A549 (cell line): ENCODE measurements at regions not wholly inside any gene's neighbourhood (a gene's known extent, or its start where the extent isn't known, plus 50 kb on each side); places are given as distances from the start of the nearest gene placed in this dataset.

Source experiments
- ATAC-seq, 2 experiments: fragments of 200-7000 bp in 1 of 2; fragments of >200 bp in 1 of 2; cut with Nextera tagmentation in 1 of 2; cut with Tn5 transposase in 1 of 2; 3 replicates each; pipeline versions ENCODE4 v1.8.0 to v1.9.1; 2018 to 2020; ENCODE audit warnings: mild to moderate bottlenecking in 1 of 2, moderate library complexity in 1 of 2
- CTCF ChIA-PET: fragments of 300-600 bp; sonication (Branson Sonifier 250); formaldehyde crosslinking; extraction: SDS; loops from one replicate; lab custom pipeline; 2021; ENCODE audit warnings: antibody characterized with exemption, inconsistent platforms; lab: Yijun Ruan, JAX
- POLR2A ChIA-PET: fragments of 350-600 bp; formaldehyde crosslinking; extraction: SDS; loops from one replicate; lab custom pipeline; 2021; ENCODE audit warnings: antibody characterized with exemption, inconsistent platforms; lab: Yijun Ruan, JAX
- DNase-seq, 2 experiments: peaks; one replicate each; pipeline versions ENCODE4 v3.0.0 to v3.0.0-alpha.2; 2011 to 2016; ENCODE audit warnings: low read depth in 1 of 2, low spot score in 1 of 2
- FAIRE-seq: peaks from 2 replicates; lab custom pipeline; 2011; peaks lifted over from hg19 to GRCh38; lab: Jason Lieb, UNC
- H3K27ac ChIP-seq, 2 experiments: fragments of >200 bp; sonication (Bioruptor Twin); formaldehyde crosslinking; 3 replicates each; pipeline ENCODE4 v1.5.1; 2016 to 2017
- H3K4me1 ChIP-seq: fragments of >200 bp; sonication (Bioruptor Twin); formaldehyde crosslinking; 3 replicates; pipeline ENCODE4 v1.6.1; 2016
- H3K4me2 ChIP-seq: fragments of >200 bp; sonication (Bioruptor Twin); formaldehyde crosslinking; 3 replicates; pipeline ENCODE4 v1.6.1; 2016
- H3K4me3 ChIP-seq: fragments of >200 bp; sonication (Bioruptor Twin); formaldehyde crosslinking; 3 replicates; pipeline ENCODE4 v1.5.1; 2016
- H3K9me3 ChIP-seq: fragments of >200 bp; sonication (Bioruptor Twin); formaldehyde crosslinking; 3 replicates; pipeline ENCODE4 v1.6.1; 2016
- BHLHE40 ChIP-seq: IDR thresholded peaks from 2 replicates; pipeline ENCODE4 v1.6.1; 2012; ENCODE audit warnings: low read depth, low read length, inconsistent platforms
- CBX2 ChIP-seq: fragments of 200-600 bp; sonication (generic); IDR thresholded peaks from 2 replicates; pipeline ENCODE4 v1.6.1; 2016; ENCODE audit warnings: low read depth, mild to moderate bottlenecking, borderline replicate concordance
- EP300 ChIP-seq, 2 experiments: fragments of >200 bp; sonication (Bioruptor Twin); formaldehyde crosslinking; IDR thresholded peaks; 2 replicates in 1 of 2; 3 replicates in 1 of 2; pipeline ENCODE4 v1.6.1; 2016 to 2017
- FOSB ChIP-seq: fragments of 250-450 bp; sonication (Bioruptor Pico); IDR thresholded peaks from 2 replicates; pipeline ENCODE4 v1.5.0; 2020; ENCODE audit warnings: mild to moderate bottlenecking, moderate library complexity
- FOSL2 ChIP-seq, 2 experiments: fragments of 450-650 bp in 1 of 2; fragments of >200 bp in 1 of 2; sonication (Bioruptor Twin) in 1 of 2; formaldehyde crosslinking; IDR thresholded peaks; 2 replicates each; pipeline versions ENCODE4 v1.5.0 to v1.6.1; 2016 to 2020; ENCODE audit warnings: mild to moderate bottlenecking in 1 of 2, moderate library complexity in 1 of 2
- JUN ChIP-seq, 2 experiments: fragments of >200 bp; sonication (Bioruptor Twin); formaldehyde crosslinking; IDR thresholded peaks; 2 replicates in 1 of 2; 3 replicates in 1 of 2; pipeline ENCODE4 v1.6.1; 2016 to 2017
- JUNB ChIP-seq: fragments of >200 bp; sonication (Bioruptor Twin); formaldehyde crosslinking; IDR thresholded peaks from 2 replicates; pipeline ENCODE4 v1.6.1; 2016
- NFE2L2 ChIP-seq: fragments of 150-350 bp; conservative IDR thresholded peaks from 2 replicates; pipeline ENCODE4 v1.6.1; 2014; ENCODE audit warnings: low read length
- NPAS2 ChIP-seq: fragments of 250-450 bp; sonication (Bioruptor Pico); IDR thresholded peaks from 2 replicates; pipeline ENCODE4 v1.8.0; 2022; ENCODE audit warnings: mild to moderate bottlenecking, moderate library complexity, borderline replicate concordance
- RAD21 ChIP-seq, 2 experiments: fragments of >200 bp in 1 of 2; sonication (Bioruptor Twin) in 1 of 2; formaldehyde crosslinking in 1 of 2; IDR thresholded peaks in 1 of 2; conservative IDR thresholded peaks in 1 of 2; 2 replicates in 1 of 2; 3 replicates in 1 of 2; pipeline ENCODE4 v1.6.1; 2012 to 2018; ENCODE audit warnings: inconsistent platforms in 1 of 2
- RFX5 ChIP-seq: fragments of 450-650 bp; IDR thresholded peaks from 2 replicates; pipeline ENCODE4 v1.7.1; 2014; ENCODE audit warnings: antibody characterized with exemption, mild to moderate bottlenecking, moderate library complexity
- SREBF2 ChIP-seq: fragments of 450-650 bp; IDR thresholded peaks from 2 replicates; pipeline ENCODE4 v1.6.1; 2014; ENCODE audit warnings: mild to moderate bottlenecking, moderate library complexity
- TP53 ChIP-seq: fragments of 250-450 bp; sonication (Bioruptor Pico); IDR thresholded peaks from 2 replicates; pipeline ENCODE4 v1.5.0; 2021; ENCODE audit warnings: mild to moderate bottlenecking, moderate library complexity
- ZC3H11A ChIP-seq: fragments of 450-650 bp; IDR thresholded peaks from 2 replicates; pipeline ENCODE4 v1.6.1; 2014; ENCODE audit warnings: antibody characterized with exemption, mild to moderate bottlenecking
- ZFP36 ChIP-seq: fragments of 450-650 bp; IDR thresholded peaks from 2 replicates; pipeline ENCODE4 v1.6.1; 2014; ENCODE audit warnings: borderline replicate concordance; ENCODE audit not compliant: partially characterized antibody
- ZSCAN20 ChIP-seq: fragments of 250-450 bp; sonication (Bioruptor Pico); IDR thresholded peaks from 2 replicates; pipeline ENCODE4 v1.8.0; 2022; ENCODE audit warnings: mild to moderate bottlenecking, moderate library complexity
- WGBS: methylation state at CpG from one replicate; pipeline ENCODE4 v1.1.6; 2017; ENCODE audit errors: missing lambda C conversion rate; 5-methylcytosine and 5-hydroxymethylcytosine counted together
- TF ChIP-seq, protein P1 (sequence below): fragments of 150-350 bp; IDR thresholded peaks from 2 replicates; pipeline ENCODE4 v1.6.1; 2014; ENCODE audit warnings: low read depth, mild to moderate bottlenecking, low read length
- TF ChIP-seq, protein P2 (sequence below): IDR thresholded peaks from 2 replicates; pipeline ENCODE4 v1.6.1; 2012
- TF ChIP-seq, protein P3 (sequence below): fragments of >200 bp; sonication (Bioruptor Twin); formaldehyde crosslinking; IDR thresholded peaks from 2 replicates; pipeline ENCODE4 v1.6.1; 2016
- TF ChIP-seq, protein P4 (sequence below): IDR thresholded peaks from 2 replicates; pipeline ENCODE4 v1.6.1; 2012; ENCODE audit warnings: low read depth, borderline replicate concordance

DNA sequence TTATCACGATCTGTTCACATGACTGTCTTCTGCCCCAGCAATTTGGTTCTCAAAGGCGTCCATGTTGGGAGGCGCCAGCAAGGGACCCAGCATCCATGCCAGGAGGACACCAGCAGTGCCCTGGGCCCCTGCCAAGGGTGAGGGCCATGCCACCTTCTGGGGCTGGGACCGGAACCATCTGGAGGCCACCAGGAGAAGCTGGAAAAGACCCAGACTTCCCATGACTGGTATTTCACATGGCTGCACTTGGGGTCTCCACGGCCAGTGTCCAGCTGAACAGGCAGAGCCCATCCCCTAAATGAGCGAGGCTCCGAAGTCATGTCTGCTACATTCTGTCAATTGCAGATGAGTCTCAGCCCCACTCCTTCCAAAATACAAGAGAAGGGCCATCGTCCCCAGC lies 306.8 kb upstream of the HS6ST1 start (continued):
- TF ChIP-seq, protein P1, sequence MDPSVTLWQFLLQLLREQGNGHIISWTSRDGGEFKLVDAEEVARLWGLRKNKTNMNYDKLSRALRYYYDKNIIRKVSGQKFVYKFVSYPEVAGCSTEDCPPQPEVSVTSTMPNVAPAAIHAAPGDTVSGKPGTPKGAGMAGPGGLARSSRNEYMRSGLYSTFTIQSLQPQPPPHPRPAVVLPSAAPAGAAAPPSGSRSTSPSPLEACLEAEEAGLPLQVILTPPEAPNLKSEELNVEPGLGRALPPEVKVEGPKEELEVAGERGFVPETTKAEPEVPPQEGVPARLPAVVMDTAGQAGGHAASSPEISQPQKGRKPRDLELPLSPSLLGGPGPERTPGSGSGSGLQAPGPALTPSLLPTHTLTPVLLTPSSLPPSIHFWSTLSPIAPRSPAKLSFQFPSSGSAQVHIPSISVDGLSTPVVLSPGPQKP: no peak
- TF ChIP-seq FOSB (CRISPR knock-in tag): no peak
- TF ChIP-seq FOSL2 (IDR thresholded peaks at IDR 0.05): no peak
- TF ChIP-seq FOSL2 (CRISPR knock-in tag; IDR thresholded peaks at IDR 0.05): no peak
- TF ChIP-seq, protein P2, sequence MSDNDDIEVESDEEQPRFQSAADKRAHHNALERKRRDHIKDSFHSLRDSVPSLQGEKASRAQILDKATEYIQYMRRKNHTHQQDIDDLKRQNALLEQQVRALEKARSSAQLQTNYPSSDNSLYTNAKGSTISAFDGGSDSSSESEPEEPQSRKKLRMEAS: no peak
- no peak for TF ChIP-seq EP300 (IDR thresholded peaks at IDR 0.05)
- no peak for TF ChIP-seq SREBF2
- TF ChIP-seq BHLHE40: no peak
- TF ChIP-seq, protein P3, sequence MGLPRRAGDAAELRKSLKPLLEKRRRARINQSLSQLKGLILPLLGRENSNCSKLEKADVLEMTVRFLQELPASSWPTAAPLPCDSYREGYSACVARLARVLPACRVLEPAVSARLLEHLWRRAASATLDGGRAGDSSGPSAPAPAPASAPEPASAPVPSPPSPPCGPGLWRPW: no peak
- TF ChIP-seq, all 56 proteins: peak for 0

DNA sequence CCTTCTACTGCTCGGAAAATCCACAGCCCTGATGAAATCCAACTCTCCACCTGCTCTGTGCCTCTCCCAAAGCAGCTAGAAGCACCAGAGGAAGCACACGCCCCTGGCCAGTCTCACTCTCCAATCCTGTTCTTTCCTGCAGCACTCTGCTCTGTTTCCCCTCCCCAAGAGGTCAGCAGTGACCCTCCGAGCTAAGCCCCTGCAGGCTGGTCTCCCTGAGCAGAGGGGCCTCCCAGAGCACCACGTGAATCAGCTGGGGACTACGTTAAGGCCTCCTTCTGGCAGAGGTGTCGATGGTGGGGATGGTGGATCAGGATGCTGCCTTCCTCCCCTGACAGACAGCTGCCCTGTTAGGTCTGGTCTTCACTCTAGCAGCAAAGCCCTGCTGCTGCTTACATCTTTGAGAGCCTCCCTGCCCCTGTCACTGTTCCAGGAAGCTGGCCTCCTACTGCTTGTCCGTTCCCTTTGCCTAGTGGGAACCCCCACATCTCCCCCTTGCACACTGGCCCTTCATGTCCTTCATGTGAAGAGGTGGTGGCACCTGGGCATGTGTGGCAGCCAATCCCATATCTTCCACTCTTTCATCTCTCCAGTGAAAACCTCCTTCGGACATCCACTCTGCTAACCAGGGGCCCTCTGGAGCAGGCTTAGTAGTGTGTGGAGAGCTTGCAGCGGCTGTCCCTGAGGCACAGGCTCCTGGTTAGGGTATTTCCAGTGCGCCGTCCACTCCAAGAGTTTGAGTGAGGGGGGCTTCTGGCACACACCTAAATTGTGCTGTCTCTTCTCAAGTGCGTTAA lies 307.5 kb upstream of the HS6ST1 start:
- CTCF ChIA-PET: interaction anchor here (1.2 kb wide), 1 partner anchor 74 kb away, joined by 3 read pairs; no protein-coding TSS in a partner anchor
- TF ChIP-seq ZC3H11A (no peak), ZFP36 (no peak), ZSCAN20 (no peak), FOSL2 (IDR thresholded peaks at IDR 0.05) (no peak), FOSL2 (CRISPR knock-in tag; IDR thresholded peaks at IDR 0.05) (no peak), RFX5 (no peak), RAD21 (conservative IDR thresholded peaks at IDR 0.05 in 1 of 2, IDR thresholded peaks at IDR 0.05 in 1 of 2) (no peak), CBX2 (no peak), JUNB (no peak), SREBF2 (no peak), TP53 (no peak), JUN (IDR thresholded peaks at IDR 0.05) (no peak), FOSB (CRISPR knock-in tag) (no peak), NPAS2 (CRISPR knock-in tag) (no peak), BHLHE40 (no peak), NFE2L2 (no peak)
- TF ChIP-seq, protein P2: no peak
- TF ChIP-seq, protein P4, sequence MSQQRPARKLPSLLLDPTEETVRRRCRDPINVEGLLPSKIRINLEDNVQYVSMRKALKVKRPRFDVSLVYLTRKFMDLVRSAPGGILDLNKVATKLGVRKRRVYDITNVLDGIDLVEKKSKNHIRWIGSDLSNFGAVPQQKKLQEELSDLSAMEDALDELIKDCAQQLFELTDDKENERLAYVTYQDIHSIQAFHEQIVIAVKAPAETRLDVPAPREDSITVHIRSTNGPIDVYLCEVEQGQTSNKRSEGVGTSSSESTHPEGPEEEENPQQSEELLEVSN: no peak
- TF ChIP-seq, protein P3: no peak
- no peaks in the 10 kb centered on the region for H3K9me3 ChIP-seq
- no peak overlapping the region for H3K27ac ChIP-seq
- no peaks in the 10 kb centered on the region for H3K4me1 ChIP-seq
- WGBS: 32% methylated on average over 12 of the region's 12 CpGs
- H3K4me3 ChIP-seq: no peak overlapping the region
- H3K4me2 ChIP-seq: no peak overlapping the region
- POLR2A ChIA-PET: no interaction called here
- FAIRE-seq: no peak
- no peak for ATAC-seq
- DNase-seq: no peak
